H1 (cell line): ENCODE measurements at regions not wholly inside any gene's neighbourhood (a gene's known extent, or its start where the extent isn't known, plus 50 kb on each side); places are given as distances from the start of the nearest gene placed in this dataset.
A peak's percentile ranks its signal among the peaks of the same experiment; 100 is the strongest.

Source experiments
- CTCF ChIA-PET: fragments of 300-600 bp; sonication (Branson Sonifier 250); formaldehyde crosslinking; loops from one replicate; lab custom pipeline; 2021; ENCODE audit not compliant: partially characterized antibody; lab: Charles Lee
- POLR2A ChIA-PET: fragments of 300-600 bp; sonication (Branson Sonifier 250); formaldehyde crosslinking; loops from one replicate; lab custom pipeline; 2021; ENCODE audit warnings: inconsistent platforms; ENCODE audit not compliant: partially characterized antibody; lab: Charles Lee
- DNase-seq, 2 experiments: peaks; one replicate each; pipeline versions ENCODE4 v3.0.0 to v3.0.0-alpha.2; 2010 to 2022; ENCODE audit warnings: low spot score in 2 of 2, low read depth in 1 of 2, mixed read lengths in 1 of 2
- FAIRE-seq: peaks from 2 replicates; lab custom pipeline; 2011; peaks lifted over from hg19 to GRCh38; lab: Jason Lieb, UNC
- H2AFZ ChIP-seq: 2 replicates; pipeline ENCODE4 v1.8.1; 2012; ENCODE audit warnings: low read length, inconsistent platforms
- H2AK5ac ChIP-seq: 2 replicates; pipeline ENCODE4 v1.6.1; 2013; ENCODE audit warnings: low read depth, low read length
- H2BK120ac ChIP-seq: replicated peaks from 2 replicates; pipeline ENCODE3; 2013; ENCODE audit warnings: low read depth, low read length, inconsistent platforms
- H2BK12ac ChIP-seq: 2 replicates; pipeline ENCODE4 v1.6.1; 2013; ENCODE audit warnings: low read depth, low read length
- H2BK15ac ChIP-seq: 2 replicates; pipeline ENCODE4 v1.6.1; 2013; ENCODE audit warnings: low read length
- H2BK20ac ChIP-seq: 2 replicates; pipeline ENCODE4 v1.6.1; 2013; ENCODE audit warnings: low read length
- H2BK5ac ChIP-seq: 2 replicates; pipeline ENCODE4 v1.6.1; 2013; ENCODE audit warnings: low read depth, low read length
- H3K14ac ChIP-seq: 2 replicates; pipeline ENCODE4 v1.6.1; 2013; ENCODE audit warnings: inconsistent platforms; ENCODE audit not compliant: insufficient read length
- H3K18ac ChIP-seq: 2 replicates; pipeline ENCODE4 v1.6.1; 2013; ENCODE audit warnings: low read length; ENCODE audit errors: extremely low read depth
- H3K23ac ChIP-seq: 2 replicates; pipeline ENCODE4 v1.6.1; 2013; ENCODE audit warnings: inconsistent platforms; ENCODE audit not compliant: insufficient read length
- H3K23me2 ChIP-seq: 2 replicates; pipeline ENCODE4 v1.6.1; 2013; ENCODE audit warnings: low read depth, low read length
- H3K27ac ChIP-seq: 2 replicates; pipeline ENCODE4 v1.6.1; 2011; ENCODE audit warnings: low read depth, low read length, inconsistent platforms
- H3K27me3 ChIP-seq, 4 experiments: replicated peaks in 1 of 4; 1 replicate in 1 of 4; 2 replicates in 3 of 4; pipeline versions ENCODE4 v1.6.1 to v1.8.1; 2011 to 2013; ENCODE audit warnings: low read length in 3 of 4, mild to moderate bottlenecking in 3 of 4, inconsistent platforms in 2 of 4, mixed read lengths in 2 of 4, moderate library complexity in 1 of 4; ENCODE audit not compliant: control insufficient read depth in 3 of 4, insufficient read depth in 3 of 4; ENCODE audit errors: extremely low read depth in 1 of 4
- H3K36me3 ChIP-seq, 4 experiments: 2 replicates each; pipeline versions ENCODE4 v1.6.1 to v1.8.1; 2011 to 2013; ENCODE audit warnings: mild to moderate bottlenecking in 4 of 4, low read length in 3 of 4, moderate library complexity in 2 of 4, control low read depth in 1 of 4, inconsistent platforms in 1 of 4; ENCODE audit not compliant: insufficient read depth in 4 of 4, control insufficient read depth in 2 of 4
- H3K4ac ChIP-seq: replicated peaks from 2 replicates; pipeline ENCODE3; 2013; ENCODE audit warnings: low read length, low read depth, mixed read lengths, inconsistent platforms; ENCODE audit not compliant: insufficient read length
- H3K4me1 ChIP-seq, 4 experiments: replicated peaks in 1 of 4; 1 replicate in 1 of 4; 2 replicates in 3 of 4; pipeline versions ENCODE4 v1.6.1 to v1.8.1; 2011 to 2013; ENCODE audit warnings: low read length in 3 of 4, inconsistent platforms in 2 of 4, mixed read lengths in 1 of 4; ENCODE audit not compliant: insufficient read depth in 4 of 4, control insufficient read depth in 3 of 4
- H3K4me2 ChIP-seq, 2 experiments: 2 replicates each; pipeline versions ENCODE4 v1.6.1 to v1.8.1; 2011 to 2013; ENCODE audit warnings: low read depth in 2 of 2, low read length in 2 of 2, control low read depth in 1 of 2, inconsistent platforms in 1 of 2, mild to moderate bottlenecking in 1 of 2; ENCODE audit not compliant: insufficient read depth in 1 of 2
- H3K4me3 ChIP-seq, 4 experiments: fragments of 200-600, 300-600 bp in 1 of 4; sonication (generic), shearing (Covaris generic), sonication (Bioruptor Twin) in 1 of 4; 2 replicates each; pipeline versions ENCODE4 v1.5.1 to v1.8.1; 2011 to 2016; ENCODE audit warnings: low read length in 4 of 4, low read depth in 3 of 4, control low read depth in 2 of 4, inconsistent platforms in 2 of 4, mild to moderate bottlenecking in 2 of 4, mixed read lengths in 1 of 4, moderate library complexity in 1 of 4; ENCODE audit not compliant: insufficient read depth in 2 of 4; ENCODE audit errors: extremely low read depth in 1 of 4
- H3K56ac ChIP-seq: replicated peaks from 2 replicates; pipeline ENCODE3; 2013; ENCODE audit warnings: low read depth, mild to moderate bottlenecking, mixed read lengths, low read length, inconsistent platforms; ENCODE audit not compliant: insufficient read length
- H3K79me1 ChIP-seq: 2 replicates; pipeline ENCODE4 v1.6.1; 2013; ENCODE audit warnings: low read depth, low read length, control low read depth
- H3K79me2 ChIP-seq, 2 experiments: 2 replicates each; pipeline versions ENCODE4 v1.6.1 to v1.8.1; 2012 to 2013; ENCODE audit warnings: low read length in 2 of 2, mild to moderate bottlenecking in 2 of 2, inconsistent platforms in 1 of 2; ENCODE audit not compliant: insufficient read depth in 2 of 2, control insufficient read depth in 1 of 2
- H3K9ac ChIP-seq, 4 experiments: replicated peaks in 1 of 4; 1 replicate in 1 of 4; 2 replicates in 3 of 4; pipeline versions ENCODE4 v1.6.1 to v1.8.1; 2011 to 2013; ENCODE audit warnings: low read depth in 3 of 4, low read length in 3 of 4, control low read depth in 2 of 4, mild to moderate bottlenecking in 2 of 4, moderate library complexity in 2 of 4, inconsistent platforms in 1 of 4; ENCODE audit errors: extremely low read depth in 1 of 4
- H3K9me3 ChIP-seq, 2 experiments: 2 replicates each; pipeline versions ENCODE4 v1.6.1 to v1.8.1; 2012 to 2013; ENCODE audit warnings: mild to moderate bottlenecking in 2 of 2, moderate library complexity in 2 of 2, control low read depth in 1 of 2, inconsistent platforms in 1 of 2, low read depth in 1 of 2, low read length in 1 of 2, mixed read lengths in 1 of 2; ENCODE audit not compliant: insufficient read depth in 2 of 2
- H4K20me1 ChIP-seq, 2 experiments: replicated peaks in 1 of 2; 2 replicates each; pipeline versions ENCODE3 to v1.8.1; 2011 to 2013; ENCODE audit warnings: inconsistent platforms in 2 of 2, low read length in 2 of 2, mild to moderate bottlenecking in 1 of 2; ENCODE audit not compliant: insufficient read depth in 2 of 2, control insufficient read depth in 1 of 2
- H4K5ac ChIP-seq: 2 replicates; pipeline ENCODE4 v1.6.1; 2013; ENCODE audit warnings: low read length, low read depth, mixed read lengths, inconsistent platforms; ENCODE audit not compliant: insufficient read length
- H4K8ac ChIP-seq: 2 replicates; pipeline ENCODE4 v1.8.0; 2013; ENCODE audit warnings: mild to moderate bottlenecking, moderate library complexity, low read length, inconsistent platforms; ENCODE audit not compliant: insufficient read depth; ENCODE audit errors: extremely low read depth
- H4K91ac ChIP-seq: replicated peaks from 2 replicates; pipeline ENCODE3; 2013; ENCODE audit warnings: low read length, mixed read lengths, inconsistent platforms; ENCODE audit not compliant: insufficient read length
- CBX8 ChIP-seq: fragments of 300-800, 300-1000 bp; sonication (generic); IDR thresholded peaks from 2 replicates; pipeline ENCODE4 v1.7.1; 2016; ENCODE audit warnings: low read depth, low read length, borderline replicate concordance
- CREB1 ChIP-seq: IDR thresholded peaks from 2 replicates; pipeline ENCODE4 v1.6.1; 2012; ENCODE audit warnings: inconsistent platforms
- EGR1 ChIP-seq: IDR thresholded peaks from 2 replicates; pipeline ENCODE4 v1.6.1; 2011; ENCODE audit warnings: low read depth, low read length, borderline replicate concordance
- HDAC6 ChIP-seq: IDR thresholded peaks from one replicate; pipeline ENCODE4 v1.7.1; 2012; ENCODE audit warnings: low read depth, mild to moderate bottlenecking, inconsistent platforms, low read length, moderate library complexity
- SP1 ChIP-seq: IDR thresholded peaks from 2 replicates; pipeline ENCODE4 v1.6.1; 2011; ENCODE audit warnings: low read depth, low read length
- TAF1 ChIP-seq: IDR thresholded peaks from 2 replicates; pipeline ENCODE4 v1.6.1; 2011; ENCODE audit warnings: mild to moderate bottlenecking, low read depth, low read length
- WGBS, 2 experiments: shearing (Covaris generic) in 1 of 2; methylation state at CpG; one replicate each; pipeline versions ENCODE4 v1.1.6 to v1.1.7; 2013 to 2015; ENCODE audit warnings: low lambda C conversion rate in 2 of 2, mixed read lengths in 2 of 2, inconsistent platforms in 1 of 2, low coverage in 1 of 2, missing lambda C conversion rate in 1 of 2; ENCODE audit not compliant: insufficient replicate concordance in 2 of 2, insufficient coverage in 1 of 2, insufficient read length in 1 of 2; ENCODE audit errors: extremely low coverage in 1 of 2, missing lambda C conversion rate in 1 of 2; 5-methylcytosine and 5-hydroxymethylcytosine counted together

- 93% methylated on average over 12 of the region's 12 CpGs; no CpG with 5 or more reads in 1 of the 2 experiments for WGBS, 2 experiments
- ChIA-PET CTCF (interaction anchor here (0.6 to 3.6 kb wide), 6 partner anchors 9 to 260 kb away, joined by 3 to 14 read pairs (median 4); no protein-coding TSS in a partner anchor), POLR2A (interaction anchor here (1.1 kb wide), 1 partner anchor 14 kb away, joined by 4 read pairs; no protein-coding TSS in a partner anchor)
- Histone ChIP-seq H4K20me1 (no peaks in the 10 kb centered on the region), H3K9ac (no peak overlapping the region; a peak in 1 of 7 replicates), H4K5ac (no peak overlapping the region), H3K23me2 (peaks cover 3% of the 10 kb centered on the region; the same call in 1 of the 2 replicates), H4K8ac (0 out of 2 replicates have a peak overlapping the region, but pooled peaks have one; percentile 9), H3K4me1 (peaks cover 2 to 7% (median 3%) of the 10 kb centered on the region in 4 experiments; a peak in 4 of 7 replicates), H3K4ac (no peak overlapping the region), H3K79me1 (no peaks in the 10 kb centered on the region), H3K4me2 (no peak overlapping the region), H3K27ac (no peak overlapping the region), H2BK12ac (no peak overlapping the region), H3K23ac (no peak overlapping the region), H3K56ac (no peak overlapping the region), H2BK20ac (no peak overlapping the region), H3K4me3 (no peak overlapping the region), H3K79me2 (no peaks in the 10 kb centered on the region), H3K14ac (no peak overlapping the region), H2AFZ (peak overlapping the region; percentile 6; the same call in 1 of the 2 replicates), H2BK120ac (no peak overlapping the region), H2AK5ac (no peak overlapping the region), H3K27me3 (no peaks in the 10 kb centered on the region), H2BK5ac (no peak overlapping the region), H3K9me3 (no peaks in the 10 kb centered on the region), H3K18ac (peak overlapping the region; percentile 5; the same call in 1 of the 2 replicates), H4K91ac (no peak overlapping the region), H3K36me3 (no peaks in the 10 kb centered on the region), H2BK15ac (no peak overlapping the region)
- TF ChIP-seq TAF1, result no peak
- TF ChIP-seq CREB1, result no peak
- no peak for TF ChIP-seq CBX8
- TF ChIP-seq SP1, result no peak
- no peak for TF ChIP-seq HDAC6
- no peak for TF ChIP-seq EGR1
- DNase-seq, result no peak
- FAIRE-seq, result no peak
Observed at GRCh38 chr9:1916655-1917054, 98.5 kb upstream of the SMARCA2 start.
